Sigmoid colon (tissue), 3 donors: ENCODE measurements at regions not wholly inside any gene's neighbourhood (a gene's known extent, or its start where the extent isn't known, plus 50 kb on each side); places are given as distances from the start of the nearest gene placed in this dataset.
"Not testable (repeated sequence)": the region's sequence is repeated elsewhere in the genome, so short reads cannot be mapped to it uniquely, and the experiment has no call there.

Experiments
- CTCF ChIP-seq, 4 experiments: fragments of 450-650 bp in 3 of 4; fragments of 200-600 bp in 1 of 4; IDR thresholded peaks; one replicate each; pipeline ENCODE4 v1.5.1; 2016 to 2019; ENCODE audit warnings: antibody characterized with exemption in 4 of 4, mild to moderate bottlenecking in 3 of 4, moderate library complexity in 2 of 4
- POLR2A ChIP-seq, 2 donors: fragments of 450-650 bp; IDR thresholded peaks; one replicate each; pipeline ENCODE4 v1.6.1; 2016; ENCODE audit warnings: antibody characterized with exemption in 2 of 2, mild to moderate bottlenecking in 2 of 2, moderate library complexity in 2 of 2

- TF ChIP-seq CTCF, POLR2A (IDR thresholded peaks at IDR 0.05): not testable (repeated sequence)
Observed at GRCh38 chrX:89658662-89659061, 263.0 kb upstream of the TGIF2LX start.
